ENCODE measurements at regions not wholly inside any gene's neighbourhood (a gene's known extent, or its start where the extent isn't known, plus 50 kb on each side); places are given as distances from the start of the nearest gene placed in this dataset.
"Not testable (repeated sequence)": the region's sequence is repeated elsewhere in the genome, so short reads cannot be mapped to it uniquely, and the experiment has no call there.

DNA sequence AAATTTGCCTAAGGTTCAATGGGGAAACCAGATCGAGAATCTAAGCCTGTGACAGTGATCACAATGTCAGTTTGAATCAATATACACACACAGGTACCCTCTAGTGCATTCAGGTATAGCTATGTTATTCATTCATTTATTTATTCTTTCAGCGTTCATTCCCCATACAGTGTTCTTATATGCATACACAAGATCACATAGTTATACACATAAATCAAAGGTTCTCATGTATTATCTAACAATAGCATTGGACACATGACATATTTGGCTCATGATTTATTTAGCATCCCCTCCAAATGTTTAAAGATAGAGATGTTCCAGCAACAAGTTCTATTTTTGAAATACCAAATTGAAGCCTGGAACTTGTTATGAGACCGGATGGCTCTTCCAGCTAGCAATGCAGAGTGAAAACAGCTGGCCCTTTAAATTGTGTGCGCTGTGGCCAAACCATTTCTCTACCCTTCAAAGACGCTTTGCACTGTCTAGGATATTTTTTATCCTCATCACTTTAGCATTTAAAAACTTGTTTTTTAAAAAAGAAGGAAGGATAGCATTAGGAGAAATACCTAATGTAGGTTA lies 131.0 kb downstream of the ATXN3L start:
- no peak for DNase-seq

DNA sequence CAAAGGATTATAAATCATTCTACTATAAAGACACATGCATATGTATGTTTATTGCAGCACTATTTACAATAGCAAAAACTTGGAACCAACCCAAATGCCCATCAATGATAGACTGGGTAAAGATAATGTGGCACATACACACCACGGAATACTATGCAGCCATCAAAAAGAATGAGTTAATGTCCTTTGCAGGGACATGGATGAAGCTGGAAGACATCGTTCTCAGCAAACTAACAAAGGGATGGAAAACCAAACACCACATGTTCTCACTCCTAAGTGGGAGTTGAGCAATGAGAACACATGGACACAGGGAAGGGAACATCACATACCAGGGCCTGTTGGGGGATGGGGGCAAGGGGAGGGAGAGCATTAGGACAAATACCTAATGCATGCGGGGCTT lies 133.2 kb downstream of the ATXN3L start:
- DNase-seq: not testable (repeated sequence)

DNA sequence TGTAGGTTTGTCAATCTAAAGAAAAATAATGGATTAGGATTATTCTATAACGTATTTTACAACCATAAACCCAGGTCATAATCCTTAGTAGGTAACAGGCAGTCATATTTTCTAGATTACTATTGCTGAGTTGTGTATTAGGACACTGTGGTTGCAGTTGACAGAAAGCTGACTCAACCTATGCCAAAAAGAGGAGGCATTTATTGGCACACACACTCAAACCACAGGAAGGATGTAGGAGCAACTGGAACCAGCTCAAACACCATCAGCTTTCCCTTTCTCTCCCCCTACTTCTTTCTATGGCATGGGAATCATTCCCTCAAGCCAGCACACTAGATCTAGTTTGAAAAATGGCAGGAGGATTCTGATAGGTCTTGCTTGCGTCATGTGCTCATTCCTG lies 136.4 kb upstream of the FAM9C start:
- no peak for DNase-seq

DNA sequence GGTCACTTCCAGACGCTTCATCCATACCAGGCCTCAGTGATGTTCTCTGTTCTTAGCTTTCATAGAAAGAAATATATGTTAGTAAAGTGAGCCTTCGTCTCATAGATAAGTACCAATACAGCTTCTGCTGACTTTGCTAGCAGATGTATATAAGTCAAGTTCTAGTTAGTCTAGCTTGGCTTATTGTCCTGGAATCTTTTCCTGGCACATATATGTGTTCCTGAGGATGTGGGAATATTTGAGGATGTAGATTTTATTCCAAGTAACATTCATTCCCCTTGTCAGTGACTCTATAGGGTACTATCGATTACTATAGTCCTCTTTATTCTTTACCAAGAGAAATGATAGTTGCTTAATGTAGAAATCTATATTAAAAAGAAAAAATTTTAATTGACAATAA lies 135.2 kb upstream of the FAM9C start:
- no peak for DNase-seq

GRCh38 chrX:13179100-13179499 lies 134.7 kb upstream of the FAM9C start:
- no peak for DNase-seq

DNA sequence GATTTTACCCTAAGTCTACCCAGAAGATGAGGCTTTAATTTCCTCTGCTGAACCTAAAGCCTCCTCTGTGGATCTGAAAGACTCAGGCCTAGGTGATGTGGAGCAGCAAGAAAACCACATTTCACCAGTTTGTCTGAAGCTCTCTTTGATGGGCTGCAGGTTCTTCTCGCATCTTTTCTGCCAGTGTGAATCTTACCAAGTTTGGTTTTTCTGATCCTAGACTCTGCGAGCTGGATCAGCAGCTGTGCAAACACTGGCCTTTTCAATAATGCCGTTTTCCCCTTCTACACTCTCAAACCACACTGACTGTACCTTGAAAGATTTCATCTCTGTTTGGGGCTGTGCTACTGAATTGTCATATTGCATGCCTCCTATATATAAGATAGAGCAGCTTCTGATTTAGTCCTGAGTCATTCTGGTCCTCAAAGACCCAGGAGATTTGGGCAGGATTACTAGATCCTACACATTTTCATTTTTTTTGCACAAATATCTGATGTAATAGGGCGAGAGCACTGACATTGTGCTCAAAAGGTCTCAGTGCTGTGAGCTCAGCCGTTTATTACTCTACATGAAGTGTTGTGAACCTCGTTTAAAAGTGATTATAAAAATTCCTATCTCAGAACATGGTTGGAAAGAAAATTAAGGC lies 133.6 kb upstream of the FAM9C start:
- DNase-seq: no peak

- no peak for DNase-seq
These were observed 130.6 kb upstream of the FAM9C start for GRCh38 chrX:13175056-13175455.

- DNase-seq: no peak
These were observed 126.6 kb upstream of the FAM9C start for GRCh38 chrX:13170966-13171558.

DNA sequence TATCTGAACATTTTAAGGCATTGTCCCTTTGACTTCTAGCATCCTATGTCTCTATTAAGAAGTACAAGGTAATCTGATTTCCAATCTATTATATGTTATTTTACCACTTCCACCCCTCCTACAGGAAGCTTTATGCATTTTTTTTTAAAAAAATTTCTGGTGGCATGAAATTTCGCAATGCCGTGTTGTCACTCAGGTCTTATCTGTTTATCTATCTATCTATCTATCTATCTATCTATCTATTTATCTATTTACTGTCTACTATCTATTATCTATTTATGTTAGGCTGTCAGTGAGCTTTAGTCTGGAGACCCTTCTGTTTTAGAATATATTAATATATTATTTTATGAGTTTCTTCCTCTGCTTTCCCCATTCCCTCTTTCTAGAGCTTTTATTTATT lies 125.3 kb upstream of the FAM9C start:
- no peak for DNase-seq

- no peak for DNase-seq
These were observed 123.8 kb upstream of the FAM9C start for GRCh38 chrX:13168269-13168668.

DNA sequence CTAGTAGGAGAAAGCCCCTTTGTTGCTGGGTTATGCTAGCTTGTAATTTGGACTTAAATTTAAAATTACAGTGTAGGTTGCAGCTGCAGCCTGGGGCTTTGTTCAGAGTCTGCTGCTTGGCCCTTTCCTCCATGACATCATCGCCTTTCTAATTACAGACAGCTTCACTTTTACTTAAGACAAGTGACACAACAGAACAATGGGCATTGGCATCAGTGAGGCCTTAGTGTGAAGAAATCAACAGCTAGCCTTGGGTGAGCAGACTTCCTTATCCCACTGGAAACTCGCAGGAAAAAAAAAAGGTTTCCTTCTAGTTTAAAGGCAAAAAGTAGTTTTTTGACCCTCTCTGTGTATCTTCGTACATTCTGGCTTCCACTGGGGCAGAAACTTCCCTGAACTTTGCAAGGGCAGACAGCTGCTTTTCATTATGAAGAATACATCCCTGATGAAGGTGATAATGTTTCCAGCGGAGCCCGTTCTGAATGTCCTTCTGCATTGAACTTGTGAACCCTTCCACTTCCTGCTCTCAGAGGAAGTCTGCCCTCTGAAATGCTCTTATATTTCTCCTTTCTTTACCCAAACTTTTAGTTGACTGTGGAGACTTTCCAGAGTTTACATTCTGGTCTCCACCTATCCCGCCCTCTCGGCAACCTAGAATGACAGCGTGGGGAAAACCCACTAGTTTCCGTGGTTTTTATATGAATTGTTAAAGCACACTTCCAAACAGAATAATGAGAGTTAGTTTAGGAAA lies 123.2 kb upstream of the FAM9C start:
- DNase-seq: peak in 3 of 58 donors; percentile 0 to 14 (median 3)

DNA sequence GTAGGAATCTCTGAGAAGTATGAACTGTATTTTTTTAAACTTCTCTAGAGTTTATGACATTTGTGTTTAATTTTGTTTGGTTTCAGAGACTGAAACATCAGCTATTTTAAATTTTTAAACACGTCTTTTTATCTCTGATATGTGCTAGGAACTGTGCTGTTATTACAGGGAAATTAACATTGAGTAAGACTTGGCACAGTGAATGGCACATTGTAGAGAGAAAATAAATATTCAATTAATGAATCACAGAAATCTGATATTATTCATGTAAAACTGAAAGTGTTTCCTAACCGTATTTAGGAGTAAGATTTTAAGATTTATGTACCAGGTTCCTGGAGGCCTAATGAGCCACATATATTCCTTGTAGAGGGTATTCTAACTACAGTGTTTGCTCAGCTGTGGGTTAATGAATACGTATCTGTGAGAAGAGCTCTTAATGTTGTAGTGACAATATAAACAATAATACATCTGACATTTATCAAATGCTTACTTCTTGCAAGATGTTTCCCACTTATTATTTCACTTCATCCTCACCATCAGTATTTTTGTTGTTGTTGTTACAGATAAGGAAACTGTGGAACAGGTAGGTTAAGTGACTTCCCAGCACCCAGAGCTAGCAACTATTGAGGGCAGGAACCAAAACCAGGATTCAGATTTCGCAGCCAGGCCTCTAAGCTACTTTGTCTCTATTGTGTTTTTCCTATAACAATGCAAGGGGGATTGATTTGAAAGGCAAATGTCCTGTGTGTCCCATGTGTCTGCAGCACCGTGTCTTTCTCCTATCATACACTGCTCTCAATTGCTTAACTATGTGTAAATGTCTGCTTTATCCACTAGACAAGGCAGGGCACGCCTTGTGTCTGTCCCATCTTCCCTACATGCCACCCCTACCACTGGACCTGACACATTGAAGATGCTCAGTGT lies 121.1 kb upstream of the FAM9C start:
- no peak for DNase-seq

DNA sequence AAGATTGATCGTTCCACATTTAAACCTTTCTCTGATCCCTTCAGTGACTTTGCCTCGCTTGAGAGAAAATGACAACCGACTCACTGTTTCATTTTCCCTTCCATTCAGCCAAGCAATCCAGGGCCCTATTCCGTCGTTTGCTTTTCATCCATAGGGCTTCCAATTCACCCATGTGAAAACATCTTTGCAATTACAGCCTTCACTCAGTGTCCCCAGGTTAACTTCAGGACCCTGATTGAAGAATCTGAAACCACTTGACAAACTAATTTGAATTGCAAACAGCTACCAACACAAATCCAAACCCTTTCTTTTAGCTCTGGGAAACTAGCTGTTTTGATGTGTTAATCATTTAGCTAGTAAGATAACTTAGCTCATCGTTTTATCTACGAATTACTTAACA lies 120.2 kb upstream of the FAM9C start:
- no peak for DNase-seq

GRCh38 chrX:13162772-13163410 lies 118.5 kb upstream of the FAM9C start:
- no peak for DNase-seq

- no peak for DNase-seq
These were observed 115.5 kb upstream of the FAM9C start for GRCh38 chrX:13159886-13160285.

DNA sequence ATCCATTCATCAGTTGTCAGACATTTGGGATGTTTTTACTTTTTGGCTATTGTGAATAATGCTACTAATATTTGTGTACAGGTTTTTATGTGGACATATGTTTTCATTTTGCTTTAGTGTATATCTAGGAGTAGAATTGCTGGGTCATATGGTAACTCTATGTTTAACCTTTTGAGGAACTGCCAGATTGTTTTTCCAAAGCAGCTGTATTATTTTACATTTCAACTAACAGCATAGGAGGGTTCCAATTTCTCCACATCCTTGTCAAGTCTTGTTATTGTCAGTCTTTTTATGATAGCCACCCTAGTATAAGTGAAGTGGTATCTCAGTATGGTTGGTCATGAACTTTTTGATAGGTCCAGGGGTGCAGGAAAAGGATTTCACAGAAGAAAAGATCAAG lies 114.5 kb upstream of the FAM9C start:
- no peak for DNase-seq

- not testable (repeated sequence) for DNase-seq
These were observed 111.1 kb upstream of the FAM9C start for GRCh38 chrX:13155550-13155949.

DNA sequence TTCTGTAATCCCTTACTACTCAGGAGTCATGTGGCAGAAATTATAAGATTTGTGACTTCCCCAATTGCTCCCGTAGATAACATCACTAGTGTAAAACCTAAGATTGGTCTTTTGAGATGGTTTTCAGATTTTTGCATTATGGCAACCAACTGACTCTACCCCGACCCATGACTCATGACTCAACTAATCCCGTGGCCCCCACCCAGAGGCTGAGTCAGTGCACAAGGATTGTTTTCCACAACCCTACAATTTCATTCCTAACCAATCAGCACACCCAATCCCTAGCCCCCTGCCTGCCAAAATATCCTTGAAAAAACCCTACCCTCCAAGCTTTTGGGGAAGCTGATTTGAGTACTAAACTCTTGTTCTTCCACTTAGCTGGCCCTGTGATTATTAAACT lies 109.4 kb upstream of the FAM9C start:
- no peak for DNase-seq

DNA sequence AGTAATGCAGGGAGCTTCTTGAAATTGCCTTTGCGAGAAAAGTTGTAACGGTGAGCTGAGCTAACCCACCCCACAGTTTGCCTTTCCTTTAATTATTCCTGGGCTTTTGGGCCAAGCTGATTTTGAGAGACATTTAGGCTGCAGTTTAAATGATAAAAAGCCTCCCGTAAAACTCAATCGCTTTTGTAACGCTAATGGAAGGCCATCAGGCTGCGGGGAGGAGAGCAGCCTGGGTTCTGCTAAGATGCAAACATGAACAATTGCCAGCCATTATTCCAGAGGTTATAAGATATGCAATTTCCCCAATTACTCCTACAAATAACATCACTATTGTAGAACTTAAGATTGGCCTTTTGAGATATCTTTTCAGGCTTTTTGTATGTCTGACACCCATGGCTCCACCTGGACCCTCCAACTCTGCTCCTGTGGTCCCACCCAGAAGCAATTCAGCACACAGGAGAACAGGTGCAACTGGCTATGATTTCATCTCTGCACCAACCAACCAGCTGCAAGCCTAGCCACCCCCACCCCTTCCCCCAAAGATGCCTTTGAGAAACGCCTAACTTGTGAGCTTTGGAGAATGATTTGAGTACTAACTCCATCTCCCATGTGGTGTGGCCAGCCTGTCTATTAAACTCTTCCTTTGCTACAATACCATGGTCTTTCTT lies 108.2 kb upstream of the FAM9C start:
- DNase-seq: no peak

- no peak for DNase-seq
These were observed 107.6 kb upstream of the FAM9C start for GRCh38 chrX:13151828-13152517.
